GM12875 (cell line): ENCODE measurements at regions not wholly inside any gene's neighbourhood (a gene's known extent, or its start where the extent isn't known, plus 50 kb on each side); places are given as distances from the start of the nearest gene placed in this dataset.

Experiments used
- H3K4me3 ChIP-seq: one replicate; pipeline ENCODE4 v1.5.1; 2011; ENCODE audit warnings: low read depth, low read length, control low read depth
- TF ChIP-seq, protein P1 (sequence below): IDR thresholded peaks from 2 replicates; pipeline ENCODE4 v1.5.1; 2011; ENCODE audit warnings: low read depth, mild to moderate bottlenecking, control low read depth, inconsistent platforms, low read length, moderate library complexity, borderline replicate concordance; ENCODE audit not compliant: insufficient read depth

DNA sequence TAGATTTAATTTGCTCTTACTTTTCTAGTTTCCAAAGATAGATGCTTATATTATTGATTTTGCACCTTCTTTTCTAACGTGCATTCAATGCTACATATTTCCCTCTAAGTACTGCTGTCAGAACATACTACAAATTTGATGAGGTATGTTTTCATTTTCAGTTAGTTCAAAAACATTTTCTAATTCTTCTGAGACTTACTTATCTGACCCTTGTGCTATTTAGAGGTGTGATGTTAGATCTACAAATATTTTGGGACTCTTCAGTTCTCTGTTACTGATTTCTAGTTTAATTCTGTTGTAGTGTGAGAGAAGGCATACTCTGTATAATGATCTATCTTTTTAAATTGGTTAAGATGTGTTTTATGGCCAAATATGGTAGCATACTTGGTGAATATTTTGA, 97.8 kb upstream of the TMEM168 start:
- no peak overlapping the region for H3K4me3 ChIP-seq
- TF ChIP-seq, protein P1, sequence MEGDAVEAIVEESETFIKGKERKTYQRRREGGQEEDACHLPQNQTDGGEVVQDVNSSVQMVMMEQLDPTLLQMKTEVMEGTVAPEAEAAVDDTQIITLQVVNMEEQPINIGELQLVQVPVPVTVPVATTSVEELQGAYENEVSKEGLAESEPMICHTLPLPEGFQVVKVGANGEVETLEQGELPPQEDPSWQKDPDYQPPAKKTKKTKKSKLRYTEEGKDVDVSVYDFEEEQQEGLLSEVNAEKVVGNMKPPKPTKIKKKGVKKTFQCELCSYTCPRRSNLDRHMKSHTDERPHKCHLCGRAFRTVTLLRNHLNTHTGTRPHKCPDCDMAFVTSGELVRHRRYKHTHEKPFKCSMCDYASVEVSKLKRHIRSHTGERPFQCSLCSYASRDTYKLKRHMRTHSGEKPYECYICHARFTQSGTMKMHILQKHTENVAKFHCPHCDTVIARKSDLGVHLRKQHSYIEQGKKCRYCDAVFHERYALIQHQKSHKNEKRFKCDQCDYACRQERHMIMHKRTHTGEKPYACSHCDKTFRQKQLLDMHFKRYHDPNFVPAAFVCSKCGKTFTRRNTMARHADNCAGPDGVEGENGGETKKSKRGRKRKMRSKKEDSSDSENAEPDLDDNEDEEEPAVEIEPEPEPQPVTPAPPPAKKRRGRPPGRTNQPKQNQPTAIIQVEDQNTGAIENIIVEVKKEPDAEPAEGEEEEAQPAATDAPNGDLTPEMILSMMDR = no peak

DNA sequence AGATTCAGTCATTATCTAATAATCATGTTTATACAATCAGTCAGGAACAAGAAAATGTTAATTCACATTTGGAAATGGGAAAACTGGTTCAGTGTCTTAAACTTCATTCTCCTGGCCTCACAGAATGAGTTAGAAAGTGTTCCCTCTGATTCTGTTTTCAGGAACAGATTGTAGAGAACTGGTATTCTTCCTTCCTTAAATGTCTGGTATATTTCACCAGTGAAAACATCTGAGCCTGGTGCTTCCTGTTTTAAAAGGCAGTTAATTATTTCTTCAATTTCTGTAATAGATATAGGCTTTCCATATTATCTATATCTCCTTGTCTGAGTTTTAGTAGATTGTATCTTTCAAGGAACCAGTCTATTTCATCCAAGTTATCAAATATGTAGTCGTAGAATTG, 97.1 kb upstream of the TMEM168 start:
- TF ChIP-seq, protein P1 = no peak
- H3K4me3 ChIP-seq = no peak overlapping the region

DNA sequence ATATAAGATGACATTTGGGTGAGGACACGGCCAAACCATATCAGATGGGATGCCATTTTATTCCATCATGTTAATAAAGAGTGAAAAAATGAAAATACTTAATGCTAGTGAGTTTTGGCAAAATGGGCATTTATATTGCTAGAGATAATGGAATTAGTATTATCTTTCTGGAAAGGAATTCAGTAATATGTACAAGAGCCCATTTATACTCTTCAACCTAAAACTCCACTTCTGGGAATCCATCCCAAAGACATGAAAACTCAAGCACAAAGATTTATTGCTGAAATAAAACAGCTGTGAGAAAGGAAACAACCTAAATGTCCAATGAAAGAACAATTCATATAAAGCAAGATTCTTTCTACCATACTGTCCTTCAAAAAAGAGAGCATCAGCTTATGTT, 96.0 kb upstream of the TMEM168 start:
- TF ChIP-seq, protein P1 = no peak

DNA sequence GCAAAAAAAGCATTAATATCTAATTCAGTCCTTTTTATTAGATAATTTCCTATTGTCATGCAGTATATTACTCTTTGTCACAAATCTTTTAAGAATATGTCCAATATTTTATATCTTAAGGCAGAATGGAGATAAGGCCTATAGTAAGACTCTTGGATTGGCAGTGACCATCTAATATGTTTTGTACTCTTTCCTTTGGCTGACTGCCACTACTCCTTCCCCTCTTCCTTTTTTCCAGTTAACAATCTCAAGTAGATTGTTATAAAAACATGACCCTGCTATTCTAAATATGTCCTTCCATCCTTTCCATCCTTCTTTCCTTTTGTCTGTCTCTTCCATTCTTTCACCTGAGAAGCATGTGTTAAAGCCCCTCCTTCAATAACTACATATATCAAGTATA, 92.8 kb upstream of the TMEM168 start:
- no peak overlapping the region for H3K4me3 ChIP-seq
- TF ChIP-seq, protein P1 = no peak

More for the DNA sequence above, 96.0 kb upstream of the TMEM168 start:
- no peak overlapping the region for H3K4me3 ChIP-seq

DNA sequence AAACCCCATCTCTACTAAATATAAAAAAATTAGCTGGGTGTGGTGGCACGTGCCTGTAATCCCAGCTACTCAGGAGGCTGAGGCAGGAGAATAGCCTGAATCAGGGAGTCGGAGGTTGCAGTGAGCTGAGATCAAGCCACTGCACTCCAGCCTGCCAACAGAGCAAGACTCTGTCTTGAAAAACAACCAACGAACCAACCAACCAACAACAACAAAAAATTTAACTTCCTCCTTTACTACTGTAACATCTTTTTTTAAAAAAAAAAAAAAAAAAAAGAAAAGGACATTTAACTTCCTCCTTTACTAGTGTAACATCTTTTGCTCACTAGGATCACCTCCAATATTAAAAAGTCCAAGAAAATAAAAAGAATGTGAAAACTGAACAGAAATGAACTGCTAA, 92.3 kb upstream of the TMEM168 start:
- TF ChIP-seq, protein P1 = no peak

DNA sequence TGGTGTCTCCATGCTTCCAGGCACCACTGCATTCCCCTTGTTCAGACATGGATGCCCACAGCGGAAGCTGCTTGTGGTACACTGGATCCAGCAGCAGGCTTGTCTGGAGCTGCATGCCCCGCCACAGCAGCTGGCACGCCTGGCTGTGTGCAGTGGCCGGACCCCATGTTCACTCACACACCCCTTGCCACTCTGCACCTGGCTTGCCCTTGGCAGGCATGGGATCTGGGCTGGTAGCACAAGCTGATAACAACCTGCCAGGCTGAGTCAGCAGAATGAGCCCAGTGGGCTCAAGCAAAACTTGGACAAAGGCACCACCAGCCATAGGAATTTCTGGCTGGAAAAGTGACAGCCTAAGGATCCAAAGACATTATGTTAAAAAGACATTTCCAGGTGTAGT, 91.8 kb upstream of the TMEM168 start:
- no peak overlapping the region for H3K4me3 ChIP-seq
- TF ChIP-seq, protein P1 = no peak

More for the DNA sequence above, 92.3 kb upstream of the TMEM168 start:
- no peak overlapping the region for H3K4me3 ChIP-seq

DNA sequence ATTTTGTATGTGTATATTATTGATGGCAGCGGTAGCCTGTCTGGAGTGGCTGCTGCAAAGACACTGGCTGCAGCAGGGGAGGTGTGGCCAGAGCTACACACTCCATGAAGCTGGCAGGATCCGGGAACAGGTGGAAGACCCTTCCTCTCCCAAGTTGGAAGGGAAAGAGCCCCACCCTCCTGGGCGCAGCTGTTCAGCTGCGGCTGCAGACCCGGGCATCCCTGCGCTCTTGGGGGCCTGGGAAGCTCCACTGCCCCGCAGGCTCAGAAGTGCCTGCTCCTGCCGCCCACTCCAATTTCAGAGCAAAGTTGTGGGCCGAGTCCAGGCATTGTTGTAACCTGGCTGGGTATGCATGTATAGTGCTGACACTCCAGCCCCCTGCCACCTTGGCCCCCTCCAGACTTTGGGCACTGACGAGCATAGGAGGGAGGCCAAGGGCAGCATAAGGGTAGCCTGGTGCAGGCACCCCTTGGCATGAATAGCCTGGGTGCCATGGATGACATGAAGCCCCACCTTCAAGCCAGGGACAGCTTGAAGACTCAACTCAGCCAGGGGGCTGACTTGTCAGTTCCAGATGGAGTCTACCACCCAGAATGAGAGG, 90.7 kb upstream of the TMEM168 start:
- TF ChIP-seq, protein P1 = no peak
- H3K4me3 ChIP-seq = no peak overlapping the region
